ENCODE measurements at regions not wholly inside any gene's neighbourhood (a gene's known extent, or its start where the extent isn't known, plus 50 kb on each side); places are given as distances from the start of the nearest gene placed in this dataset.

DNA sequence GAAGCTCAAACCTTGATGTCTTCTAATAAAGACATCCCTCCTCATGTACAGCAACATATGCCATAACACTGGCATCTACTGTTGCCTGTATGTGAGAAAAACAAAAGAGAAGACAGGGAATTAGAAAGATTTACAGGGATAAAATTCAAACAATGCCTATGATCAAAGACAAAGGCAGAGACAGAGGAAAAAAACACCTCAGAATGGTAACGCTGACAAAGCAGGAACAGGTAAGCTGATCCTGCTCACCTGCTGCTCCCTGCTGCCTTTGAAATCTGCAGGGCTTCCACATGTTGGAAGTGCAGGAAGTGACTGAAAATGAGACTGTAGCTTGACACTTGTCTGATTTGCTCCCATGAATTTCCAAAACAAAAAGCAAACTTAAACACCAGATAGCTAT, 90.2 kb upstream of the DNAJC10 start:
- no peak for TF ChIP-seq SMC3 (IDR thresholded peaks at IDR 0.05; ENCODE audit: borderline replicate concordance, low read length)
- TF ChIP-seq ETV6 (conservative IDR thresholded peaks at IDR 0.05 in 1 of 2, IDR thresholded peaks at IDR 0.05 in 1 of 2; ENCODE audit: borderline replicate concordance in 1 of 2, low read depth in 1 of 2), result no peak
- no peak for TF ChIP-seq GABPA (IDR thresholded peaks at IDR 0.05; ENCODE audit: low read depth)
- no peak for TF ChIP-seq FOXM1 (IDR thresholded peaks at IDR 0.05; ENCODE audit: low read depth, low read length)
- TF ChIP-seq, protein P1, sequence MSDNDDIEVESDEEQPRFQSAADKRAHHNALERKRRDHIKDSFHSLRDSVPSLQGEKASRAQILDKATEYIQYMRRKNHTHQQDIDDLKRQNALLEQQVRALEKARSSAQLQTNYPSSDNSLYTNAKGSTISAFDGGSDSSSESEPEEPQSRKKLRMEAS (IDR thresholded peaks at IDR 0.05; ENCODE audit: low read depth, low read length), result no peak
- no peak for TF ChIP-seq RUNX3 (IDR thresholded peaks at IDR 0.05; ENCODE audit: low read length)
- TF ChIP-seq, protein P2, sequence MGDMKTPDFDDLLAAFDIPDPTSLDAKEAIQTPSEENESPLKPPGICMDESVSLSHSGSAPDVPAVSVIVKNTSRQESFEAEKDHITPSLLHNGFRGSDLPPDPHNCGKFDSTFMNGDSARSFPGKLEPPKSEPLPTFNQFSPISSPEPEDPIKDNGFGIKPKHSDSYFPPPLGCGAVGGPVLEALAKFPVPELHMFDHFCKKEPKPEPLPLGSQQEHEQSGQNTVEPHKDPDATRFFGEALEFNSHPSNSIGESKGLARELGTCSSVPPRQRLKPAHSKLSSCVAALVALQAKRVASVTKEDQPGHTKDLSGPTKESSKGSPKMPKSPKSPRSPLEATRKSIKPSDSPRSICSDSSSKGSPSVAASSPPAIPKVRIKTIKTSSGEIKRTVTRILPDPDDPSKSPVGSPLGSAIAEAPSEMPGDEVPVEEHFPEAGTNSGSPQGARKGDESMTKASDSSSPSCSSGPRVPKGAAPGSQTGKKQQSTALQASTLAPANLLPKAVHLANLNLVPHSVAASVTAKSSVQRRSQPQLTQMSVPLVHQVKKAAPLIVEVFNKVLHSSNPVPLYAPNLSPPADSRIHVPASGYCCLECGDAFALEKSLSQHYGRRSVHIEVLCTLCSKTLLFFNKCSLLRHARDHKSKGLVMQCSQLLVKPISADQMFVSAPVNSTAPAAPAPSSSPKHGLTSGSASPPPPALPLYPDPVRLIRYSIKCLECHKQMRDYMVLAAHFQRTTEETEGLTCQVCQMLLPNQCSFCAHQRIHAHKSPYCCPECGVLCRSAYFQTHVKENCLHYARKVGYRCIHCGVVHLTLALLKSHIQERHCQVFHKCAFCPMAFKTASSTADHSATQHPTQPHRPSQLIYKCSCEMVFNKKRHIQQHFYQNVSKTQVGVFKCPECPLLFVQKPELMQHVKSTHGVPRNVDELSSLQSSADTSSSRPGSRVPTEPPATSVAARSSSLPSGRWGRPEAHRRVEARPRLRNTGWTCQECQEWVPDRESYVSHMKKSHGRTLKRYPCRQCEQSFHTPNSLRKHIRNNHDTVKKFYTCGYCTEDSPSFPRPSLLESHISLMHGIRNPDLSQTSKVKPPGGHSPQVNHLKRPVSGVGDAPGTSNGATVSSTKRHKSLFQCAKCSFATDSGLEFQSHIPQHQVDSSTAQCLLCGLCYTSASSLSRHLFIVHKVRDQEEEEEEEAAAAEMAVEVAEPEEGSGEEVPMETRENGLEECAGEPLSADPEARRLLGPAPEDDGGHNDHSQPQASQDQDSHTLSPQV (IDR thresholded peaks at IDR 0.05), result no peak
- TF ChIP-seq, protein P3, sequence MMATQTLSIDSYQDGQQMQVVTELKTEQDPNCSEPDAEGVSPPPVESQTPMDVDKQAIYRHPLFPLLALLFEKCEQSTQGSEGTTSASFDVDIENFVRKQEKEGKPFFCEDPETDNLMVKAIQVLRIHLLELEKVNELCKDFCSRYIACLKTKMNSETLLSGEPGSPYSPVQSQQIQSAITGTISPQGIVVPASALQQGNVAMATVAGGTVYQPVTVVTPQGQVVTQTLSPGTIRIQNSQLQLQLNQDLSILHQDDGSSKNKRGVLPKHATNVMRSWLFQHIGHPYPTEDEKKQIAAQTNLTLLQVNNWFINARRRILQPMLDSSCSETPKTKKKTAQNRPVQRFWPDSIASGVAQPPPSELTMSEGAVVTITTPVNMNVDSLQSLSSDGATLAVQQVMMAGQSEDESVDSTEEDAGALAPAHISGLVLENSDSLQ (IDR thresholded peaks at IDR 0.05), result no peak

Data from GM12878 (cell line).